Caco-2 (cell line): ENCODE measurements at regions not wholly inside any gene's neighbourhood (a gene's known extent, or its start where the extent isn't known, plus 50 kb on each side); places are given as distances from the start of the nearest gene placed in this dataset.

Source experiments
- BruUV-seq: library from RNA; stranded (reverse); fragments of 400-500 nt; replicated peaks from 2 replicates; lab custom pipeline; 2021; lab: Mats Ljungman, UMichigan
- CTCF ChIA-PET: fragments of 300-600 bp; sonication (Branson Sonifier 250); formaldehyde crosslinking; loops from one replicate; lab custom pipeline; 2022; ENCODE audit warnings: antibody characterized with exemption; lab: Charles Lee
- POLR2A ChIA-PET: fragments of 300-600 bp; sonication (Branson Sonifier 250); formaldehyde crosslinking; loops from one replicate; lab custom pipeline; 2022; ENCODE audit warnings: antibody characterized with exemption; lab: Charles Lee
- DNase-seq, 2 experiments: peaks; one replicate each; pipeline versions ENCODE4 v3.0.0 to v3.0.0-alpha.2; 2020 to 2022
- H3K27me3 ChIP-seq: replicated peaks from 2 replicates; pipeline ENCODE4 v1.6.0; 2011; ENCODE audit warnings: low read length; ENCODE audit not compliant: control insufficient read depth, insufficient read depth
- H3K36me3 ChIP-seq: 2 replicates; pipeline ENCODE4 v1.5.1; 2011; ENCODE audit warnings: low read length; ENCODE audit not compliant: control insufficient read depth, insufficient read depth
- H3K4me1 ChIP-seq: fragments of 250-450 bp; sonication (Bioruptor Pico); 2 replicates; pipeline ENCODE4 v1.5.1; 2020; ENCODE audit warnings: mild to moderate bottlenecking
- H3K4me3 ChIP-seq: 2 replicates; pipeline ENCODE4 v1.5.1; 2011; ENCODE audit warnings: low read depth, mild to moderate bottlenecking, control low read depth, low read length
- H3K9me3 ChIP-seq: fragments of 250-450 bp; sonication (Bioruptor Pico); 2 replicates; pipeline ENCODE4 v1.5.1; 2020; ENCODE audit warnings: mild to moderate bottlenecking, moderate library complexity
- H3K27ac Mint-ChIP-seq: one replicate; pipeline ENCODE4 v1.8.0; 2022; ENCODE audit warnings: mixed read lengths; ENCODE audit not compliant: unreplicated experiment
- H3K27me3 Mint-ChIP-seq: one replicate; pipeline ENCODE4 v1.8.0; 2022; ENCODE audit warnings: mixed read lengths; ENCODE audit not compliant: insufficient read depth, unreplicated experiment
- H3K36me3 Mint-ChIP-seq: one replicate; pipeline ENCODE4 v1.8.0; 2022; ENCODE audit warnings: mild to moderate bottlenecking, mixed read lengths; ENCODE audit not compliant: insufficient read depth, unreplicated experiment
- H3K4me1 Mint-ChIP-seq: one replicate; pipeline ENCODE4 v1.8.0; 2022; ENCODE audit warnings: low read depth, mixed read lengths; ENCODE audit not compliant: unreplicated experiment
- H3K4me3 Mint-ChIP-seq: one replicate; pipeline ENCODE4 v1.8.0; 2022; ENCODE audit warnings: mild to moderate bottlenecking, moderate library complexity, mixed read lengths; ENCODE audit not compliant: unreplicated experiment
- H3K9me3 Mint-ChIP-seq: one replicate; pipeline ENCODE4 v1.8.0; 2022; ENCODE audit warnings: mixed read lengths; ENCODE audit not compliant: unreplicated experiment
- CTCF ChIP-seq, 2 experiments: fragments of 200-600 bp in 1 of 2; IDR thresholded peaks; 1 replicate in 1 of 2; 2 replicates in 1 of 2; pipeline versions ENCODE4 v1.5.1 to v1.8.0; 2011 to 2022; ENCODE audit warnings: antibody characterized with exemption in 1 of 2, control low read depth in 1 of 2, inconsistent platforms in 1 of 2, low read depth in 1 of 2, low read length in 1 of 2, mild to moderate bottlenecking in 1 of 2, moderate library complexity in 1 of 2; ENCODE audit not compliant: insufficient read depth in 1 of 2, severe bottlenecking in 1 of 2, unreplicated experiment in 1 of 2
- intact Hi-C: fragments of 100-400 bp; cut with micrococcal nuclease; formaldehyde crosslinking; loops from one replicate; pipeline ENCODE4 v1.10.0; 2022; ENCODE audit not compliant: unreplicated experiment

- Mint-ChIP-seq H3K4me3 (no peak overlapping the region), H3K36me3 (no peaks in the 10 kb centered on the region), H3K27me3 (no peaks in the 10 kb centered on the region), H3K9me3 (no peaks in the 10 kb centered on the region), H3K4me1 (no peaks in the 10 kb centered on the region), H3K27ac (no peak overlapping the region)
- CTCF ChIA-PET = no interaction called here
- POLR2A ChIA-PET = no interaction called here
- peaks cover 3% of the 10 kb centered on the region; the same call in 1 of the 2 replicates for H3K4me1 ChIP-seq
- no peak for TF ChIP-seq CTCF (IDR thresholded peaks at IDR 0.05; ENCODE audit: insufficient read depth in 1 of 2, low read depth in 1 of 2, low read length in 1 of 2, severe bottlenecking in 1 of 2, unreplicated experiment in 1 of 2)
- no peaks in the 10 kb centered on the region for H3K36me3 ChIP-seq
- H3K4me3 ChIP-seq = no peak overlapping the region
- DNase-seq = no peak
- no TSS peak for BruUV-seq
- no peaks in the 10 kb centered on the region for H3K9me3 ChIP-seq
- no peaks in the 10 kb centered on the region for H3K27me3 ChIP-seq
- intact Hi-C loops = no loop called here
Observed at GRCh38 chr6:80637312-80637711, 530.8 kb downstream of the BCKDHB start.

- no peaks in the 10 kb centered on the region for H3K9me3 Mint-ChIP-seq
- BruUV-seq = no TSS peak
- H3K36me3 ChIP-seq = no peaks in the 10 kb centered on the region
- CTCF ChIA-PET = no interaction called here
- H3K27me3 Mint-ChIP-seq = no peaks in the 10 kb centered on the region
- no peaks in the 10 kb centered on the region for H3K4me1 Mint-ChIP-seq
- H3K4me3 ChIP-seq = no peak overlapping the region
- H3K4me1 ChIP-seq = peaks cover 3% of the 10 kb centered on the region; the same call in 1 of the 2 replicates
- no peaks in the 10 kb centered on the region for H3K9me3 ChIP-seq
- no peak overlapping the region for H3K27ac Mint-ChIP-seq
- POLR2A ChIA-PET = no interaction called here
- no peak for DNase-seq
- no peak overlapping the region for H3K4me3 Mint-ChIP-seq
- H3K36me3 Mint-ChIP-seq = no peaks in the 10 kb centered on the region
- intact Hi-C loops = no loop called here
- no peak for TF ChIP-seq CTCF (IDR thresholded peaks at IDR 0.05; ENCODE audit: insufficient read depth in 1 of 2, low read depth in 1 of 2, low read length in 1 of 2, severe bottlenecking in 1 of 2, unreplicated experiment in 1 of 2)
- H3K27me3 ChIP-seq = no peaks in the 10 kb centered on the region
Observed at GRCh38 chr6:80636689-80637088, 530.2 kb downstream of the BCKDHB start.

GRCh38 chr6:80633412-80633811 is 526.9 kb downstream of the BCKDHB start:
- CTCF ChIA-PET = no interaction called here
- no peak overlapping the region for H3K4me3 Mint-ChIP-seq

More at GRCh38 chr6:80633412-80633811, 526.9 kb downstream of the BCKDHB start:
- no TSS peak for BruUV-seq
- DNase-seq = no peak
- H3K4me1 ChIP-seq = no peaks in the 10 kb centered on the region
- no peaks in the 10 kb centered on the region for H3K27me3 ChIP-seq
- Mint-ChIP-seq H3K27ac (no peak overlapping the region), H3K36me3 (no peaks in the 10 kb centered on the region), H3K27me3 (no peaks in the 10 kb centered on the region), H3K4me1 (no peaks in the 10 kb centered on the region), H3K9me3 (no peaks in the 10 kb centered on the region)
- H3K4me3 ChIP-seq = no peak overlapping the region
- POLR2A ChIA-PET = no interaction called here
- intact Hi-C loops = no loop called here
- no peaks in the 10 kb centered on the region for H3K36me3 ChIP-seq
- no peaks in the 10 kb centered on the region for H3K9me3 ChIP-seq
- TF ChIP-seq CTCF (IDR thresholded peaks at IDR 0.05; ENCODE audit: insufficient read depth in 1 of 2, low read depth in 1 of 2, low read length in 1 of 2, severe bottlenecking in 1 of 2, unreplicated experiment in 1 of 2) = no peak
